Small intestine (tissue), 7 donors: ENCODE measurements at regions not wholly inside any gene's neighbourhood (a gene's known extent, or its start where the extent isn't known, plus 50 kb on each side); places are given as distances from the start of the nearest gene placed in this dataset.

Experiments
- DNase-seq, 2 donors: peaks; one replicate each; pipeline versions ENCODE4 v3.0.0 to v3.0.0-alpha.2; 2013
- FAIRE-seq: peaks from 2 replicates; lab custom pipeline; 2012; peaks lifted over from hg19 to GRCh38; lab: Jason Lieb, UNC
- H3K27ac ChIP-seq, 3 donors: one replicate each; pipeline ENCODE4 v1.5.1; 2013; ENCODE audit warnings: low read length in 2 of 3, mild to moderate bottlenecking in 2 of 3, control low read depth in 1 of 3, inconsistent platforms in 1 of 3, low read depth in 1 of 3, moderate library complexity in 1 of 3
- H3K27me3 ChIP-seq, 3 donors: one replicate each; pipeline ENCODE4 v1.6.1; 2013; ENCODE audit warnings: low read length in 3 of 3, inconsistent platforms in 1 of 3; ENCODE audit not compliant: control insufficient read depth in 3 of 3, insufficient read depth in 3 of 3
- H3K36me3 ChIP-seq, 3 donors: one replicate each; pipeline ENCODE4 v1.6.1; 2013; ENCODE audit warnings: low read length in 3 of 3, inconsistent platforms in 1 of 3, low read depth in 1 of 3, mild to moderate bottlenecking in 1 of 3, moderate library complexity in 1 of 3; ENCODE audit not compliant: control insufficient read depth in 3 of 3, insufficient read depth in 2 of 3
- H3K4me1 ChIP-seq, 3 donors: one replicate each; pipeline ENCODE4 v1.6.1; 2013; ENCODE audit warnings: low read length in 2 of 3, inconsistent platforms in 1 of 3, low read depth in 1 of 3, mild to moderate bottlenecking in 1 of 3, moderate library complexity in 1 of 3; ENCODE audit not compliant: control insufficient read depth in 3 of 3, insufficient read depth in 2 of 3
- H3K4me3 ChIP-seq, 3 donors: one replicate each; pipeline ENCODE4 v1.5.1; 2013; ENCODE audit warnings: low read length in 3 of 3, control low read depth in 1 of 3, inconsistent platforms in 1 of 3, low read depth in 1 of 3, mild to moderate bottlenecking in 1 of 3, moderate library complexity in 1 of 3
- H3K9me3 ChIP-seq, 2 donors: one replicate each; pipeline ENCODE4 v1.6.1; 2013; ENCODE audit warnings: low read depth in 1 of 2, low read length in 1 of 2; ENCODE audit not compliant: control insufficient read depth in 2 of 2, insufficient read depth in 1 of 2
- WGBS, 3 donors: extraction: QIAGEN DNeasy Blood & Tissue Kit; methylation state at CpG; one replicate each; pipeline ENCODE4 v1.1.7; 2013; 5-methylcytosine and 5-hydroxymethylcytosine counted together
- donor health status: healthy with polysubstance abuse.
- donor health status: control.
- donor health status: control.
- donor health status: Bipolar disorder and iron deficiency.
- donor health status: healthy.

GRCh38 chr4:111695677-111696076 is 449.6 kb upstream of the FAM241A start:
- H3K9me3 ChIP-seq, result no peaks in the 10 kb centered on the region
- no peaks in the 10 kb centered on the region for H3K4me1 ChIP-seq
- FAIRE-seq (no peak), DNase-seq (no peak)
- no peak overlapping the region for H3K4me3 ChIP-seq
- 90 to 95% (median 94%) methylated on average over 2 of the region's 2 CpGs for WGBS, 3 donors
- no peaks in the 10 kb centered on the region for H3K27me3 ChIP-seq
- H3K36me3 ChIP-seq, result no peaks in the 10 kb centered on the region
- no peak overlapping the region for H3K27ac ChIP-seq

- H3K36me3 ChIP-seq, result no peaks in the 10 kb centered on the region
- H3K27ac ChIP-seq, result no peak overlapping the region
- no peak overlapping the region for H3K4me3 ChIP-seq
- no peaks in the 10 kb centered on the region for H3K4me1 ChIP-seq
- no peaks in the 10 kb centered on the region for H3K9me3 ChIP-seq
- 1 to 35% (median 8%) methylated on average over 2 of the region's 2 CpGs for WGBS, 3 donors
- no peaks in the 10 kb centered on the region for H3K27me3 ChIP-seq
- no peak for FAIRE-seq
- DNase-seq, result no peak
These were observed 448.7 kb upstream of the FAM241A start for GRCh38 chr4:111696505-111696904.

- H3K9me3 ChIP-seq, result no peaks in the 10 kb centered on the region
- no peaks in the 10 kb centered on the region for H3K27me3 ChIP-seq
- no peak overlapping the region for H3K4me3 ChIP-seq
- H3K4me1 ChIP-seq, result no peaks in the 10 kb centered on the region
- DNase-seq (no peak), FAIRE-seq (no peak)
- 21 to 34% (median 21%) methylated on average over 2 of the region's 2 CpGs for WGBS, 3 donors
- no peaks in the 10 kb centered on the region for H3K36me3 ChIP-seq
- H3K27ac ChIP-seq, result no peak overlapping the region
These were observed 447.9 kb upstream of the FAM241A start for GRCh38 chr4:111697176-111697942.

- no peak for FAIRE-seq
- Histone ChIP-seq H3K4me3 (no peak overlapping the region), H3K36me3 (no peaks in the 10 kb centered on the region), H3K4me1 (no peaks in the 10 kb centered on the region), H3K27me3 (no peaks in the 10 kb centered on the region), H3K27ac (no peak overlapping the region), H3K9me3 (no peaks in the 10 kb centered on the region)
- DNase-seq, result no peak
These were observed 446.9 kb upstream of the FAM241A start for GRCh38 chr4:111698361-111698760.

GRCh38 chr4:111699165-111699564 is 446.1 kb upstream of the FAM241A start:
- Histone ChIP-seq H3K27me3 (no peaks in the 10 kb centered on the region), H3K36me3 (no peaks in the 10 kb centered on the region), H3K27ac (no peak overlapping the region), H3K4me3 (no peak overlapping the region), H3K9me3 (no peaks in the 10 kb centered on the region), H3K4me1 (no peaks in the 10 kb centered on the region)
- peak; percentile 26 for FAIRE-seq
- DNase-seq, result no peak

- 77 to 95% (median 82%) methylated on average over 3 of the region's 3 CpGs for WGBS, 3 donors
- no peak overlapping the region for H3K27ac ChIP-seq
- no peaks in the 10 kb centered on the region for H3K36me3 ChIP-seq
- no peaks in the 10 kb centered on the region for H3K9me3 ChIP-seq
- H3K4me1 ChIP-seq, result no peaks in the 10 kb centered on the region
- H3K4me3 ChIP-seq, result no peak overlapping the region
- DNase-seq (no peak), FAIRE-seq (no peak)
- no peaks in the 10 kb centered on the region for H3K27me3 ChIP-seq
These were observed 444.2 kb upstream of the FAM241A start for GRCh38 chr4:111701102-111701501.

- Histone ChIP-seq H3K4me1 (no peaks in the 10 kb centered on the region), H3K9me3 (no peaks in the 10 kb centered on the region), H3K36me3 (no peaks in the 10 kb centered on the region), H3K4me3 (no peak overlapping the region), H3K27me3 (no peaks in the 10 kb centered on the region), H3K27ac (no peak overlapping the region)
- FAIRE-seq (no peak), DNase-seq (no peak)
These were observed 437.8 kb upstream of the FAM241A start for GRCh38 chr4:111707491-111707890.

GRCh38 chr4:111712093-111712677 is 433.1 kb upstream of the FAM241A start:
- DNase-seq, result no peak
- 29 to 52% (median 43%) methylated on average over 3 of the region's 3 CpGs for WGBS, 3 donors
- Histone ChIP-seq H3K4me1 (no peaks in the 10 kb centered on the region), H3K4me3 (no peak overlapping the region), H3K27ac (no peak overlapping the region), H3K36me3 (no peaks in the 10 kb centered on the region), H3K27me3 (no peaks in the 10 kb centered on the region), H3K9me3 (no peaks in the 10 kb centered on the region)
- FAIRE-seq, result no peak

- DNase-seq (no peak), FAIRE-seq (no peak)
- Histone ChIP-seq H3K27me3 (no peaks in the 10 kb centered on the region), H3K36me3 (no peaks in the 10 kb centered on the region), H3K4me1 (no peaks in the 10 kb centered on the region), H3K27ac (no peak overlapping the region), H3K9me3 (no peaks in the 10 kb centered on the region), H3K4me3 (no peak overlapping the region)
- 64 to 67% (median 65%) methylated on average over 3 of the region's 3 CpGs for WGBS, 3 donors
These were observed 432.0 kb upstream of the FAM241A start for GRCh38 chr4:111713276-111713675.
